Islet precursor cell (in vitro differentiated cells): ENCODE measurements at regions not wholly inside any gene's neighbourhood (a gene's known extent, or its start where the extent isn't known, plus 50 kb on each side); places are given as distances from the start of the nearest gene placed in this dataset.
A peak's percentile ranks its signal among the peaks of the same experiment; 100 is the strongest.

Source experiments
- DNase-seq: peaks from one replicate; pipeline ENCODE4 v3.0.0-alpha.2; 2018

- no peak for DNase-seq
Observed at GRCh38 chr19:29432677-29433076, 93.1 kb upstream of the VSTM2B start.

- DNase-seq, result no peak
Observed at GRCh38 chr19:29436591-29437103, 89.1 kb upstream of the VSTM2B start.

DNA sequence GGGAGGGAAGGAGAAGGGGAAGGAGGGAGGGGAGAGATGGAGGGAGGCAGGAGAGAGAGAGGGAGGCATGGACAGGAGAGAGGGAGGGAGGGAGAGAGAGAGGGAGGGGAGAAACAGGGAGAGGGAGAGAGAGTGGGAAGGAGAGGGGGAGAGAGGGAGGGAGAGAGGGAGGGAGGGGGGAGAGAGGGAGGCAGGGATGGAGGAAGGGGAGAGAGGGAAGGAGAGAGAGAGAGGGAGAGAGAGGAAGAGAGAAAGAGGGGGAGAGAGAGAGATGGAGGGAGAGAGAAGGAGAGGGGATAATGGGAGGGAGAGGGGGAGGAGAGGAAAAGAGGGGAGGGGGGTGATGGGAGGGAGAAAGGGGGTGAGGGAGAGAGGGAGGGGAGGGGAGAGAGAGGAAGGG, 86.8 kb upstream of the VSTM2B start:
- DNase-seq, result no peak

GRCh38 chr19:29439688-29440550, 85.9 kb upstream of the VSTM2B start:
- no peak for DNase-seq

- DNase-seq, result no peak
Observed at GRCh38 chr19:29442094-29442493, 83.7 kb upstream of the VSTM2B start.

DNA sequence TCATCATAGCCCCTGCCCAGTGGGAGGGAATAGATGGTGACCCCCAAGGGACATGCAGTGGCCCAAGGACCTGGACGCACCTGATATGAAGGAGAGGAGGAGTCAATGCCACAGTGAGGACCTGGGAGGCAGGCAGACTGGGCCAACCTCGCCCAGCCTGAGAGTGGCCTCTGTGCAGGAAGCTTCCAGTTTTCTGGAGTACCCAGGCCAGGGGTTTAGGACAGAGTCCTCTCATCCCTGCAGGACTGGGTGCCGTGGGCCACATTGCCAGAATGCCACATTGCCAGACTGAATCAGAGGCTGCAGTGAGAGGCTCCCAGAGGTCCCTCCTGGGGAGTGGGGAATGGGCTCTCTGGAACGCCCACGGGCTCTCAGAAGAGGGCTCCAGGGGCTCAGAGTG, 82.9 kb upstream of the VSTM2B start:
- DNase-seq, result no peak

GRCh38 chr19:29445246-29445645, 80.5 kb upstream of the VSTM2B start:
- DNase-seq, result peak; percentile 20

DNA sequence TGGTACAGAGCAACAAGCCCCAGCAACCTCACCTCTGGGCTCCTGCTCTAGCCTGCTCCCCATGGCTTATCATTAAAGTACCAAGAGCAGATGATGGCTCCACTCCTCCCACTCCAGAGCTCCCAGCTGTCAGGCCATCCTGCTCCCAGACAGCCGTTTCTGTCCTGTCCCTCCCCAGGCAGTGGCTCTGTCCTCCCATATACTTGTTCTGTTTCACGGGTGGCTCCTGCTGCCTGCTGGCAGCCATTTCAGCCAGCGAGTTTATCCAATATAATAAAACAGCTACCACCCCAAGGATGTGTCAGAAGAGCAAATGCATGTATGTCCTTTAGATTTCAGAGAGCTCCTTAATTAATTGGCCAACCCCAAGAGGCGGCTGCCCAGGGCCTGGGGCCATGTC, 79.4 kb upstream of the VSTM2B start:
- peak; percentile 32 for DNase-seq

DNA sequence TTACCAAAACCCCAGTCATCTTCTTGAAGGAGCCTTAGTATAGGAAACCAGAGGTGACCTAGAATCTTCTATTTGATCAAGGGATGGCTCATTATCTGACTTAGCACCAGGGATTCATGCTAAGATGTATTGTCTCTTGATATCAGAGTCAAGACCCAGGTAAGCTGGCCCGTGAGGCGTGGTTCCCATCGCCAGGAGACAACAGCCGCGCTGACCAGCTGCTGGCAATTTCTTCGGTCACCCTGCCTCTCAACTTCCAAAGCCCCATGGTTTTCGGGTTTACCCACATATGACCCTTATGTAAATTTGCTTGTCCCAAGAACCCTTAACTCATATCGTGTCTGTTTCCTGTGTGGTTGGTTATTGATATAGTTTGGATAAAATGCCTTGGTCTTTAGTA, 77.7 kb upstream of the VSTM2B start:
- DNase-seq, result no peak

GRCh38 chr19:29449371-29449770, 76.4 kb upstream of the VSTM2B start:
- peak; percentile 9 for DNase-seq

DNA sequence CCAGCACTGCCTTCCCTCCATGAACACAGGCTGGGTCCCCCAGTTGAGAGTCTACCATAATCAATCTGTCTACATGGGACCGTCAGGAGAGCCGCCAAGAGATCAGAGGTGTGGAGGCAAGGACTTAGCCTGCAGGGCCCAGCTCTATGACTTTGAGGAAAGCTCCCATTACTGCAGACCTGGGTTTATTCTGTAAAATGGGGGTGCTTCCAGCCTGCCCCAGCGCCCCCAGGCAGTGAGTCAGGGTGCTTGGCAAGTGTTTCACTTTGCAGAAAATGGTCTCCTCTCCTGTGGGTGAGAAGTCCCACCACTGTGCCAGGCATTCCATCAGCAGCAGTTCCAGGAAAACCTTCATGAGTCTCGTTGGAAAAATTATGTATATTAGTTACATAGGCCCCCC, 75.5 kb upstream of the VSTM2B start:
- peak; percentile 23 for DNase-seq

DNA sequence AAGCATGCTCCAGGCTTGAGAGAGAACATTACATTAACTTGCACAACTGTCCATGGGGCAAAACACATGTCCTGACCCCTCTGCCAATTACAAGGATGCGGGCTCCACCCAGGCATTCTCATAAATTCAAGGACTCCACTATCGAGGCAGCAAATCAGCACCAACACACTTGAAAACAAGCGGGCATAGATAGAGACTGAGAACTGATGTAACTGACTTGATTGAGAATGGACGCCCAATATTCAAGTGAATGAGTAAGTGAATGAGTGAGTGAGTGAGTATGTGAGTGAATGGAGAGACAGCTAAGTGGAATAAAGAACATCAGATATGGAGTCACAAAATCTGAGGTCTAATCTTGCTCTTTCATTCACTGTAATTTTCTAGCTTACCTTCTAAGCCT, 75.0 kb upstream of the VSTM2B start:
- peak; percentile 4 for DNase-seq

GRCh38 chr19:29454109-29454508, 71.7 kb upstream of the VSTM2B start:
- peak; percentile 29 for DNase-seq

DNA sequence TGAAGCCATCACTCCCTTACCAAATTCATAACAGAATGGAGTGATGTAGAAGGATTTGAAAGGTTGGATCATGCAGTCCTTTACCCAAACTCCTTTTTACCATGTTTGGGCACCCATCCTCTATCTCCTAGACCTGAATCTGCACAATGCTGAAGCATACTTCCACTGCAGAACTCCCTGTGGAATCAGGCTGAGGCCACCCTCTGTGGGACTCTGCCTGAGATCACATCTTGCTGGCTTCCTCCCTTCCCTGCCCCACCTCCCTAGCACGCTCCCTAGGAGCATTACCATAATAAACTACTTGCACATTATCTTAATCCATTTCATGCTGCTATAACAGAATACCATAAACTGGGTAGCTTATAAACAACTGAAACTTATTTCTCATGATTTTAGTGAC, 68.4 kb upstream of the VSTM2B start:
- DNase-seq, result peak; percentile 11

DNA sequence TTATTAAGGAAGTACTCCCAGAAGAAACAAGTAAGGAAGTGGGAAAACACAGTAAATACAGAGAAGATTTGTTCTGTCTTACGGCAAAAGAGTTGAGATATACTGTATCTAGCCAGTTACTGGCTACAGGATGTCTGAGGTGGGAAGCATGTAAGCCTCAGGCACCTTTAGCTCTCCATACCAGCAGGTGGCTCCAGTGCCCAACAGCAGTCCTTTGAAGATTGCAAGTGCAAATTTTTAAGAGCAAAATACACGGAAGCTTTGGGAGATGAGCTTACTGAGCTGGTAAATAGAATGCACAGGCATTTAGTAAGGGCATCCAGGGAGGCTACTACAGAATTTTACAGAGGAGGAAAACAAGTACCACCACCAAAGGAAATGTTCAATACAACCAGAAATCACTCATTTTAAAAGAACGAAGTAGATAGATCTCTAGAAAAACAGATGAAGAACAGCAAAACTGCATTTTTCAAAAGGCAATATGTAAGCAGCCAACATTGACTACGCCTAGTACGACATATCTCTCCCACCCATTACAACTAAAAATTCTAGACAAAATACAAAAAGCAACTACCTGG, 57.9 kb upstream of the VSTM2B start:
- peak; percentile 60 for DNase-seq

DNA sequence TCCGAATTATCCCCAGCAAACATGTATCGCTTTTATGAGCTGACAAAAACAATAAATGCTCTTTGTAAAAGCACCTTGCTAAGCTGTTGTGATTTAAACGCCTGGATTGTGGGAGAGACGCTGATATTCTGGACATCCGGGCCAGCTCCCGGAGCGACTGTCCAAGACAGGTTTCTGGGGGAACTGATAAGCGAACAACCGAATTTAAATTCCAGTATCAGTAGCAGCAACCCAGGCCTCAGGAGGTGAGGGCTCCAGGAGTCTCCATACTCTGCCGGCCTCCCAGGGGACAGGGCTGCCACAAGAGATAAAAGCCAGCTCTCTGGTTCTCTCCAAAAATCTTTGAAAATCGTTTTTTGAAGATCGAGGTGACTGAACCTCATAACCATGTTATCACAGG, 50.3 kb upstream of the VSTM2B start:
- DNase-seq, result peak; percentile 18
